HepG2 (cell line): ENCODE measurements at regions not wholly inside any gene's neighbourhood (a gene's known extent, or its start where the extent isn't known, plus 50 kb on each side); places are given as distances from the start of the nearest gene placed in this dataset.

Experiments used
- ATAC-seq: fragments of 200-7000 bp; cut with Tn5 transposase; 3 replicates; pipeline ENCODE4 v1.9.1; 2020; ENCODE audit warnings: mild to moderate bottlenecking, moderate library complexity
- BruUV-seq: library from RNA; stranded (reverse); fragments of 400-500 nt; replicated peaks from 2 replicates; lab custom pipeline; 2021; lab: Mats Ljungman, UMichigan
- CTCF ChIA-PET: fragments of 300-600 bp; formaldehyde crosslinking; extraction: SDS; loops from one replicate; lab custom pipeline; 2021; ENCODE audit warnings: low total read pairs, inconsistent platforms, low intra/inter-chr PET ratio; lab: Yijun Ruan, JAX
- POLR2A ChIA-PET: fragments of 350-600 bp; sonication (Branson Sonifier 250); formaldehyde crosslinking; loops from one replicate; lab custom pipeline; 2020; ENCODE audit warnings: antibody characterized with exemption, inconsistent platforms; lab: Yijun Ruan, JAX
- DNase-seq: peaks from one replicate; pipeline ENCODE4 v3.0.0-alpha.2; 2015; ENCODE audit warnings: low spot score
- FAIRE-seq: peaks from 3 replicates; lab custom pipeline; 2011; peaks lifted over from hg19 to GRCh38; lab: Jason Lieb, UNC
- H2AFZ ChIP-seq: one replicate; pipeline ENCODE4 v1.6.1; 2011; ENCODE audit warnings: low read length, inconsistent platforms
- H3K27ac ChIP-seq: fragments of 300-600 bp; 3 replicates; pipeline ENCODE4 v1.8.0; 2011; ENCODE audit warnings: mixed run types, mild to moderate bottlenecking, mixed read lengths, low read length, inconsistent platforms; ENCODE audit not compliant: insufficient read depth; ENCODE audit errors: extremely low read length
- H3K27me3 ChIP-seq, 2 experiments: fragments of 200-600 bp in 1 of 2; 2 replicates in 1 of 2; 3 replicates in 1 of 2; pipeline versions ENCODE4 v1.6.0 to v1.8.0; 2011; ENCODE audit warnings: low read length in 2 of 2, mild to moderate bottlenecking in 2 of 2, moderate library complexity in 2 of 2, inconsistent platforms in 1 of 2; ENCODE audit not compliant: insufficient read depth in 2 of 2, control insufficient read depth in 1 of 2
- H3K36me3 ChIP-seq, 2 experiments: fragments of 200-600 bp in 1 of 2; replicated peaks in 1 of 2; 2 replicates in 1 of 2; 3 replicates in 1 of 2; pipeline versions ENCODE4 v1.5.1 to v1.8.0; 2011; ENCODE audit warnings: low read length in 2 of 2, inconsistent platforms in 1 of 2; ENCODE audit not compliant: insufficient read depth in 2 of 2, control insufficient read depth in 1 of 2
- H3K4me1 ChIP-seq: 2 replicates; pipeline ENCODE4 v1.5.1; 2012; ENCODE audit warnings: low read length, inconsistent platforms; ENCODE audit not compliant: insufficient read depth
- H3K4me2 ChIP-seq: 2 replicates; pipeline ENCODE4 v1.6.0; 2011; ENCODE audit warnings: low read depth, low read length, inconsistent platforms
- H3K4me3 ChIP-seq, 3 experiments: fragments of 200-600 bp in 1 of 3; sonication (generic), shearing (Covaris generic) in 1 of 3; replicated peaks in 1 of 3; 2 replicates each; pipeline ENCODE4 v1.5.1; 2011 to 2016; ENCODE audit warnings: low read length in 3 of 3, inconsistent platforms in 2 of 3, low read depth in 2 of 3, mild to moderate bottlenecking in 2 of 3, control low read depth in 1 of 3, mixed read lengths in 1 of 3; ENCODE audit not compliant: insufficient read depth in 1 of 3
- H3K79me2 ChIP-seq: one replicate; pipeline ENCODE4 v1.6.1; 2011; ENCODE audit warnings: low read length, inconsistent platforms; ENCODE audit not compliant: insufficient read depth
- H3K9ac ChIP-seq: 2 replicates; pipeline ENCODE4 v1.6.0; 2011; ENCODE audit warnings: mild to moderate bottlenecking, low read depth, low read length, inconsistent platforms; ENCODE audit not compliant: insufficient read depth
- H3K9me3 ChIP-seq: 2 replicates; pipeline ENCODE4 v1.5.1; 2012; ENCODE audit warnings: mild to moderate bottlenecking, low read length
- H4K20me1 ChIP-seq: 2 replicates; pipeline ENCODE4 v1.6.0; 2011; ENCODE audit warnings: inconsistent platforms, mild to moderate bottlenecking, low read length, moderate library complexity; ENCODE audit not compliant: insufficient read depth
- EHMT2 ChIP-seq: fragments of 200-600 bp; sonication (generic); IDR thresholded peaks from 2 replicates; pipeline ENCODE4 v1.7.0; 2017; ENCODE audit warnings: antibody characterized with exemption, low read depth, low read length, borderline replicate concordance
- ESRRA ChIP-seq: sonication (generic); formaldehyde crosslinking; IDR thresholded peaks from 2 replicates; pipeline ENCODE4 v1.5.1; 2020; ENCODE audit warnings: mild to moderate bottlenecking, low read depth, missing genetic modification reagents
- IRX3 ChIP-seq: sonication (generic); formaldehyde crosslinking; IDR thresholded peaks from 2 replicates; pipeline ENCODE4 v1.8.1; 2023; ENCODE audit warnings: mild to moderate bottlenecking, low read depth, missing genetic modification reagents, borderline replicate concordance
- TBX3 ChIP-seq: fragments of 450-650 bp; IDR thresholded peaks from 2 replicates; pipeline ENCODE4 v1.6.1; 2017; ENCODE audit warnings: antibody characterized with exemption, mild to moderate bottlenecking, inconsistent platforms, borderline replicate concordance
- ZBTB14 ChIP-seq: sonication (generic); formaldehyde crosslinking; IDR thresholded peaks from 2 replicates; pipeline ENCODE4 v1.4.0; 2020; ENCODE audit warnings: missing genetic modification reagents
- ZNF260 ChIP-seq: sonication (generic); formaldehyde crosslinking; IDR thresholded peaks from 2 replicates; pipeline ENCODE4 v1.4.0; 2020; ENCODE audit warnings: missing genetic modification reagents, low read depth, mild to moderate bottlenecking, borderline replicate concordance
- ZNF318 ChIP-seq: sonication (generic); formaldehyde crosslinking; IDR thresholded peaks from 2 replicates; pipeline ENCODE4 v1.4.0; 2020; ENCODE audit warnings: mild to moderate bottlenecking, missing genetic modification reagents
- ZNF460 ChIP-seq: sonication (generic); formaldehyde crosslinking; IDR thresholded peaks from 2 replicates; pipeline ENCODE4 v1.5.1; 2020; ENCODE audit warnings: missing genetic modification reagents, mild to moderate bottlenecking, borderline replicate concordance
- ZNF513 ChIP-seq: sonication (generic); formaldehyde crosslinking; conservative IDR thresholded peaks from 2 replicates; pipeline ENCODE4 v1.5.0; 2020; ENCODE audit warnings: missing genetic modification reagents
- ZNF563 ChIP-seq: sonication (generic); formaldehyde crosslinking; IDR thresholded peaks from 2 replicates; pipeline ENCODE4 v1.8.0; 2022; ENCODE audit warnings: mild to moderate bottlenecking, moderate library complexity, missing genetic modification reagents
- ZNF768 ChIP-seq: sonication (generic); formaldehyde crosslinking; IDR thresholded peaks from 2 replicates; pipeline ENCODE4 v1.4.0; 2020; ENCODE audit warnings: missing genetic modification reagents
- WGBS: methylation state at CpG from one replicate; pipeline ENCODE4 v1.1.6; 2017; ENCODE audit warnings: low lambda C conversion rate; 5-methylcytosine and 5-hydroxymethylcytosine counted together
- in situ Hi-C: cut with HindIII; loops from 2 replicates; pipeline ENCODE4 v1.10.0; 2017; ENCODE audit warnings: low pct_unique_long_range_greater_than_20kb; ENCODE audit not compliant: extremely low pct_ligation_motif_present
- intact Hi-C: fragments of 100-400 bp; cut with micrococcal nuclease; formaldehyde crosslinking; loops from one replicate; pipeline ENCODE4 v1.10.0; 2022; ENCODE audit not compliant: unreplicated experiment

GRCh38 chrX:39903937-39904336, 193.8 kb downstream of the BCOR start (continued):
- TF ChIP-seq ZNF460 (no peak), IRX3 (CRISPR knock-in tag) (no peak), EHMT2 (no peak), TBX3 (no peak)

GRCh38 chrX:39904816-39905537, 192.8 kb downstream of the BCOR start:
- intact Hi-C loops (no loop called here), in situ Hi-C loops (no loop called here)
- BruUV-seq: no TSS peak
- FAIRE-seq (no peak), ATAC-seq (no peak), DNase-seq (no peak)
- Histone ChIP-seq H4K20me1 (no peaks in the 10 kb centered on the region), H3K36me3 (no peaks in the 10 kb centered on the region), H3K27ac (no peak overlapping the region), H3K4me3 (no peak overlapping the region; a peak in 1 of 6 replicates), H3K27me3 (peaks cover 1 to 14% of the 10 kb centered on the region in 2 experiments; a peak in 2 of 5 replicates), H3K9ac (no peak overlapping the region), H3K4me1 (peaks cover 41% of the 10 kb centered on the region), H2AFZ (no peak overlapping the region), H3K79me2 (no peaks in the 10 kb centered on the region), H3K4me2 (peak overlapping the region; percentile 12; the same call in 1 of the 2 replicates), H3K9me3 (no peaks in the 10 kb centered on the region)
- CTCF ChIA-PET: no interaction called here
- WGBS: 20% methylated on average over 1 of the region's 21 CpGs
- POLR2A ChIA-PET: interaction anchor here (1.2 kb wide), 1 partner anchor 108 kb away, joined by 3 read pairs; no protein-coding TSS in a partner anchor
- TF ChIP-seq ZNF513 (CRISPR knock-in tag) (no peak), ZNF563 (CRISPR knock-in tag) (no peak), ZNF260 (CRISPR knock-in tag) (no peak), ZBTB14 (CRISPR knock-in tag) (no peak), ESRRA (CRISPR knock-in tag) (no peak), ZNF768 (peak; percentile 24; the same call in 1 of the 2 replicates), ZNF318 (no peak)
